NT2/D1 (cell line): ENCODE measurements at regions not wholly inside any gene's neighbourhood (a gene's known extent, or its start where the extent isn't known, plus 50 kb on each side); places are given as distances from the start of the nearest gene placed in this dataset.

Experiments used
- SUZ12 ChIP-seq: IDR thresholded peaks from 2 replicates; pipeline ENCODE4 v1.6.1; 2011; ENCODE audit not compliant: insufficient read length, insufficient read depth; ENCODE audit errors: extremely low read depth
- YY1 ChIP-seq: IDR thresholded peaks from 2 replicates; pipeline ENCODE4 v1.6.1; 2011; ENCODE audit not compliant: insufficient read length, insufficient read depth
- ZNF274 ChIP-seq: IDR thresholded peaks from 2 replicates; pipeline ENCODE4 v1.6.1; 2011; ENCODE audit warnings: mild to moderate bottlenecking, low read depth, low read length

DNA sequence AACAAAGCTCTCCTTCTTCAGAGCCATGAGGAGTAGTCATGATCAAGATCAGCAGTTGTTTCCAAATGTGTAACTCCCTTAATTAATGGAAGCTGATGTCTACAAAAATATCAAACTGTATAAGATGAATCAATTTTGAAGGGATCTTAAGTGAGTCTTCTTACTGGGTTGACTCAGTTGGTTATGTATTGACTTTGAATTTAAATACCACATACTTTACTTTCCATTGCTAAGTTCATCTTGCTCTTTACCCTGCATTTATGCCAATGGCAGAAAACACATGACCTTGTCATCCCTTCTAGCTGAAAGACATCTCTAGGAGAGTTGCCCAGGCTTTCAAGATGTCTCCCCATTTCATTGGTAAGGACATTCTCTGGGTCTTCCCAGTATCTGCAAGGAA is 123.2 kb upstream of the STMND1 start:
- TF ChIP-seq YY1 (no peak), ZNF274 (no peak), SUZ12 (no peak)
